WTC11 (cell line): ENCODE measurements at regions not wholly inside any gene's neighbourhood (a gene's known extent, or its start where the extent isn't known, plus 50 kb on each side); places are given as distances from the start of the nearest gene placed in this dataset.

ENCODE experiments used
- CBFB ChIP-seq: sonication (generic); formaldehyde crosslinking; IDR thresholded peaks from 2 replicates; pipeline ENCODE4 v1.8.1; 2022; ENCODE audit warnings: mild to moderate bottlenecking, low read depth, missing genetic modification reagents
- GTF2I ChIP-seq: fragments of 250-450 bp; sonication (Bioruptor Pico); conservative IDR thresholded peaks from 2 replicates; pipeline ENCODE4 v1.4.0; 2021; ENCODE audit warnings: mild to moderate bottlenecking
- NFATC4 ChIP-seq: fragments of 250-450 bp; sonication (Bioruptor Pico); IDR thresholded peaks from 2 replicates; pipeline ENCODE4 v1.9.0; 2021; ENCODE audit warnings: mild to moderate bottlenecking
- NR1H2 ChIP-seq: sonication (generic); formaldehyde crosslinking; IDR thresholded peaks from 2 replicates; pipeline ENCODE4 v1.9.0; 2021; ENCODE audit warnings: mild to moderate bottlenecking, moderate library complexity, missing genetic modification reagents
- SMAD4 ChIP-seq: sonication (generic); formaldehyde crosslinking; IDR thresholded peaks from 2 replicates; pipeline ENCODE4 v1.8.0; 2022; ENCODE audit warnings: mild to moderate bottlenecking, missing genetic modification reagents
- SP1 ChIP-seq: sonication (generic); formaldehyde crosslinking; conservative IDR thresholded peaks from 2 replicates; pipeline ENCODE4 v1.8.1; 2022; ENCODE audit warnings: missing genetic modification reagents
- TEAD1 ChIP-seq: sonication (generic); formaldehyde crosslinking; IDR thresholded peaks from 2 replicates; pipeline ENCODE4 v1.8.0; 2022; ENCODE audit warnings: mild to moderate bottlenecking, missing genetic modification reagents
- TF ChIP-seq, protein P1 (sequence below): sonication (generic); formaldehyde crosslinking; IDR thresholded peaks from 2 replicates; pipeline ENCODE4 v1.8.1; 2023; ENCODE audit warnings: mild to moderate bottlenecking, missing genetic modification reagents, borderline replicate concordance
- TF ChIP-seq, protein P2 (sequence below): sonication (generic); formaldehyde crosslinking; conservative IDR thresholded peaks from 2 replicates; pipeline ENCODE4 v1.8.1; 2022; ENCODE audit warnings: mild to moderate bottlenecking, missing genetic modification reagents
- TF ChIP-seq, protein P3 (sequence below): sonication (generic); formaldehyde crosslinking; IDR thresholded peaks from 2 replicates; pipeline ENCODE4 v1.8.1; 2022; ENCODE audit warnings: low read depth, missing genetic modification reagents, borderline replicate concordance
- TF ChIP-seq, protein P4 (sequence below): fragments of 200-600 bp; IDR thresholded peaks from 2 replicates; pipeline ENCODE4 v1.8.0; 2022; ENCODE audit warnings: antibody characterized with exemption
- TF ChIP-seq, protein P5 (sequence below): sonication (generic); formaldehyde crosslinking; IDR thresholded peaks from 2 replicates; pipeline ENCODE4 v1.8.1; 2023; ENCODE audit warnings: mild to moderate bottlenecking, missing genetic modification reagents, moderate library complexity
- TF ChIP-seq, protein P6 (sequence below): sonication (generic); formaldehyde crosslinking; IDR thresholded peaks from 2 replicates; pipeline ENCODE4 v1.8.0; 2022; ENCODE audit warnings: mild to moderate bottlenecking, missing genetic modification reagents

DNA sequence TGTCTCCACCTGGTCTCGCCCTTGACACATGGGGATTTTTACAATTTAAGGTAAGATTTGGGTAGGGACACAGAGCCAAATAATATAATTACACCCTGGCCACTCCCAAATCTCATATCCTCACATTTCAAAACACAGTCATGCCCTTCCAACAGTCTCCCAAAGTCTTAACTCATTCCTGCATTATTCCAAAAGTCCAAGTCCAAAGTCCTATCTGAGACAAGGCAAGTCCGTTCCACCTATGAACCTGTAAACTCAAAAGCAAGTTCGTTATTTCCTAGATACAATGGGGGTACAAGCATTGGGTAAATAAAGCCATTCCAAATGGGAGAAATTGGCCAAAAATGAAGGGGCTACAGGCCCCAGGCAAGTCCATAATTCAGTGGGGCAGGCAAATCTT, 380.8 kb downstream of the CXXC4 start:
- TF ChIP-seq, protein P1, sequence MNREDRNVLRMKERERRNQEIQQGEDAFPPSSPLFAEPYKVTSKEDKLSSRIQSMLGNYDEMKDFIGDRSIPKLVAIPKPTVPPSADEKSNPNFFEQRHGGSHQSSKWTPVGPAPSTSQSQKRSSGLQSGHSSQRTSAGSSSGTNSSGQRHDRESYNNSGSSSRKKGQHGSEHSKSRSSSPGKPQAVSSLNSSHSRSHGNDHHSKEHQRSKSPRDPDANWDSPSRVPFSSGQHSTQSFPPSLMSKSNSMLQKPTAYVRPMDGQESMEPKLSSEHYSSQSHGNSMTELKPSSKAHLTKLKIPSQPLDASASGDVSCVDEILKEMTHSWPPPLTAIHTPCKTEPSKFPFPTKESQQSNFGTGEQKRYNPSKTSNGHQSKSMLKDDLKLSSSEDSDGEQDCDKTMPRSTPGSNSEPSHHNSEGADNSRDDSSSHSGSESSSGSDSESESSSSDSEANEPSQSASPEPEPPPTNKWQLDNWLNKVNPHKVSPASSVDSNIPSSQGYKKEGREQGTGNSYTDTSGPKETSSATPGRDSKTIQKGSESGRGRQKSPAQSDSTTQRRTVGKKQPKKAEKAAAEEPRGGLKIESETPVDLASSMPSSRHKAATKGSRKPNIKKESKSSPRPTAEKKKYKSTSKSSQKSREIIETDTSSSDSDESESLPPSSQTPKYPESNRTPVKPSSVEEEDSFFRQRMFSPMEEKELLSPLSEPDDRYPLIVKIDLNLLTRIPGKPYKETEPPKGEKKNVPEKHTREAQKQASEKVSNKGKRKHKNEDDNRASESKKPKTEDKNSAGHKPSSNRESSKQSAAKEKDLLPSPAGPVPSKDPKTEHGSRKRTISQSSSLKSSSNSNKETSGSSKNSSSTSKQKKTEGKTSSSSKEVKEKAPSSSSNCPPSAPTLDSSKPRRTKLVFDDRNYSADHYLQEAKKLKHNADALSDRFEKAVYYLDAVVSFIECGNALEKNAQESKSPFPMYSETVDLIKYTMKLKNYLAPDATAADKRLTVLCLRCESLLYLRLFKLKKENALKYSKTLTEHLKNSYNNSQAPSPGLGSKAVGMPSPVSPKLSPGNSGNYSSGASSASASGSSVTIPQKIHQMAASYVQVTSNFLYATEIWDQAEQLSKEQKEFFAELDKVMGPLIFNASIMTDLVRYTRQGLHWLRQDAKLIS (CRISPR knock-in tag), result no peak
- TF ChIP-seq, protein P2, sequence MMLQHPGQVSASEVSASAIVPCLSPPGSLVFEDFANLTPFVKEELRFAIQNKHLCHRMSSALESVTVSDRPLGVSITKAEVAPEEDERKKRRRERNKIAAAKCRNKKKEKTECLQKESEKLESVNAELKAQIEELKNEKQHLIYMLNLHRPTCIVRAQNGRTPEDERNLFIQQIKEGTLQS (CRISPR knock-in tag), result no peak
- TF ChIP-seq, protein P3, sequence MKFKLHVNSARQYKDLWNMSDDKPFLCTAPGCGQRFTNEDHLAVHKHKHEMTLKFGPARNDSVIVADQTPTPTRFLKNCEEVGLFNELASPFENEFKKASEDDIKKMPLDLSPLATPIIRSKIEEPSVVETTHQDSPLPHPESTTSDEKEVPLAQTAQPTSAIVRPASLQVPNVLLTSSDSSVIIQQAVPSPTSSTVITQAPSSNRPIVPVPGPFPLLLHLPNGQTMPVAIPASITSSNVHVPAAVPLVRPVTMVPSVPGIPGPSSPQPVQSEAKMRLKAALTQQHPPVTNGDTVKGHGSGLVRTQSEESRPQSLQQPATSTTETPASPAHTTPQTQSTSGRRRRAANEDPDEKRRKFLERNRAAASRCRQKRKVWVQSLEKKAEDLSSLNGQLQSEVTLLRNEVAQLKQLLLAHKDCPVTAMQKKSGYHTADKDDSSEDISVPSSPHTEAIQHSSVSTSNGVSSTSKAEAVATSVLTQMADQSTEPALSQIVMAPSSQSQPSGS (CRISPR knock-in tag), result no peak
- TF ChIP-seq, protein P4, sequence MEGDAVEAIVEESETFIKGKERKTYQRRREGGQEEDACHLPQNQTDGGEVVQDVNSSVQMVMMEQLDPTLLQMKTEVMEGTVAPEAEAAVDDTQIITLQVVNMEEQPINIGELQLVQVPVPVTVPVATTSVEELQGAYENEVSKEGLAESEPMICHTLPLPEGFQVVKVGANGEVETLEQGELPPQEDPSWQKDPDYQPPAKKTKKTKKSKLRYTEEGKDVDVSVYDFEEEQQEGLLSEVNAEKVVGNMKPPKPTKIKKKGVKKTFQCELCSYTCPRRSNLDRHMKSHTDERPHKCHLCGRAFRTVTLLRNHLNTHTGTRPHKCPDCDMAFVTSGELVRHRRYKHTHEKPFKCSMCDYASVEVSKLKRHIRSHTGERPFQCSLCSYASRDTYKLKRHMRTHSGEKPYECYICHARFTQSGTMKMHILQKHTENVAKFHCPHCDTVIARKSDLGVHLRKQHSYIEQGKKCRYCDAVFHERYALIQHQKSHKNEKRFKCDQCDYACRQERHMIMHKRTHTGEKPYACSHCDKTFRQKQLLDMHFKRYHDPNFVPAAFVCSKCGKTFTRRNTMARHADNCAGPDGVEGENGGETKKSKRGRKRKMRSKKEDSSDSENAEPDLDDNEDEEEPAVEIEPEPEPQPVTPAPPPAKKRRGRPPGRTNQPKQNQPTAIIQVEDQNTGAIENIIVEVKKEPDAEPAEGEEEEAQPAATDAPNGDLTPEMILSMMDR, result no peak
- TF ChIP-seq, protein P5, sequence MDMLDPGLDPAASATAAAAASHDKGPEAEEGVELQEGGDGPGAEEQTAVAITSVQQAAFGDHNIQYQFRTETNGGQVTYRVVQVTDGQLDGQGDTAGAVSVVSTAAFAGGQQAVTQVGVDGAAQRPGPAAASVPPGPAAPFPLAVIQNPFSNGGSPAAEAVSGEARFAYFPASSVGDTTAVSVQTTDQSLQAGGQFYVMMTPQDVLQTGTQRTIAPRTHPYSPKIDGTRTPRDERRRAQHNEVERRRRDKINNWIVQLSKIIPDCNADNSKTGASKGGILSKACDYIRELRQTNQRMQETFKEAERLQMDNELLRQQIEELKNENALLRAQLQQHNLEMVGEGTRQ, result no peak
- TF ChIP-seq, protein P6, sequence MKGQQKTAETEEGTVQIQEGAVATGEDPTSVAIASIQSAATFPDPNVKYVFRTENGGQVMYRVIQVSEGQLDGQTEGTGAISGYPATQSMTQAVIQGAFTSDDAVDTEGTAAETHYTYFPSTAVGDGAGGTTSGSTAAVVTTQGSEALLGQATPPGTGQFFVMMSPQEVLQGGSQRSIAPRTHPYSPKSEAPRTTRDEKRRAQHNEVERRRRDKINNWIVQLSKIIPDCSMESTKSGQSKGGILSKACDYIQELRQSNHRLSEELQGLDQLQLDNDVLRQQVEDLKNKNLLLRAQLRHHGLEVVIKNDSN (CRISPR knock-in tag), result no peak
- no peak for TF ChIP-seq NR1H2 (CRISPR knock-in tag)
- no peak for TF ChIP-seq SMAD4 (CRISPR knock-in tag)
- TF ChIP-seq GTF2I (CRISPR knock-in tag), result no peak
- TF ChIP-seq SP1 (CRISPR knock-in tag), result no peak
- no peak for TF ChIP-seq CBFB (CRISPR knock-in tag)
- no peak for TF ChIP-seq NFATC4 (CRISPR knock-in tag)
- TF ChIP-seq TEAD1, result no peak
